Memory B cell (primary cell): ENCODE measurements at regions not wholly inside any gene's neighbourhood (a gene's known extent, or its start where the extent isn't known, plus 50 kb on each side); places are given as distances from the start of the nearest gene placed in this dataset.

Experiments
- ATAC-seq: fragments of 150-1000 bp; cut with Tn5 transposase; 2 replicates; pipeline ENCODE4 v1.10.0; 2021; ENCODE audit warnings: low read depth, mild to moderate bottlenecking, moderate library complexity
- DNase-seq, 2 donors: peaks; one replicate each; pipeline ENCODE4 v3.0.0; 2022; ENCODE audit warnings: low spot score in 2 of 2
- H3K27ac Mint-ChIP-seq: one replicate; pipeline ENCODE4 v1.8.0; 2022; ENCODE audit warnings: mild to moderate bottlenecking, moderate library complexity, mixed read lengths
- H3K27me3 Mint-ChIP-seq: one replicate; pipeline ENCODE4 v1.8.0; 2022; ENCODE audit warnings: mixed read lengths
- H3K36me3 Mint-ChIP-seq: one replicate; pipeline ENCODE4 v1.8.0; 2022; ENCODE audit warnings: mild to moderate bottlenecking, mixed read lengths
- H3K4me1 Mint-ChIP-seq: one replicate; pipeline ENCODE4 v1.8.0; 2022; ENCODE audit warnings: mixed read lengths
- H3K4me3 Mint-ChIP-seq: one replicate; pipeline ENCODE4 v1.8.0; 2022; ENCODE audit warnings: mild to moderate bottlenecking, moderate library complexity, mixed read lengths
- H3K9me3 Mint-ChIP-seq: one replicate; pipeline ENCODE4 v1.8.0; 2022; ENCODE audit warnings: mixed read lengths

DNA sequence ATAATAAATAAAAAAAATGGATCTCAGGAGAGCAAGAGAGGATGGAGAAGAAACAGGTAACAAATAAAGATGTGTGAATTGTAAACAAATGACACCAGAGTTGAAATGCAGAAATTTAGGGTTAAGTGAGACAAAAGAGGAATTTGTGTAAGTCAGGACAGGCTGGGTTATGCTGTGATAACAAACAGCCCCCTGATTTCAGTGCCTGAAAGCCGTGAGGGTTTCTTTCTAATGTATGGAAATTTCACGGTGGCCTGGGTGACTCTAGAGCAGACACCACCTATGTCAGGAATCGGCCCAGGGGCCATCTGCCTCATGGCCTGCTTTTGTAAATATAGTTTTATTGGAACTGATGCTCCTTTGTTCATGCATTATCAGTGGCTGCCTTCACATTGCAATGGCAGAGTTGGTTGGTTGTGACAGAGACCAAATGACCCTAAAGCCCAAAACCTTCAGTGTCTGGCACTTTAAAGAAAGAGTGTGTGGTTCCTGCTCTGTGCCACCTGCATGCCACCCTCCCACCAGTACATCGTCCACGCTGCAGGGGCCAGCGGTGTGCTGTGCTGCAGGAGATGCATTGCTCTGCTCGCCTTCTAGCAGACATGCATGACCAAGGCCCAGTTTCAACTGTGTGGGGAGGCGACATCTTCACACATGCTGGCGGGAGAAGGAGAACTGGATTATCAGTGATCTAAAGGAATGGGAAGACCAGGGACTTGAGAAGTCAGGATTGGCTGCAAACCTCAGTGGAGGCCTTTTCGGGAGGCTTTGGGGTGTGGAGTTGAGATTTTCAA is 221.2 kb upstream of the APCDD1 start:
- no peak for ATAC-seq
- no peak for DNase-seq
- Mint-ChIP-seq H3K27ac (no peak overlapping the region), H3K9me3 (peaks cover 2% of the 10 kb centered on the region), H3K27me3 (peaks cover 3% of the 10 kb centered on the region), H3K36me3 (peaks cover 2% of the 10 kb centered on the region), H3K4me1 (no peaks in the 10 kb centered on the region), H3K4me3 (no peak overlapping the region)

DNA sequence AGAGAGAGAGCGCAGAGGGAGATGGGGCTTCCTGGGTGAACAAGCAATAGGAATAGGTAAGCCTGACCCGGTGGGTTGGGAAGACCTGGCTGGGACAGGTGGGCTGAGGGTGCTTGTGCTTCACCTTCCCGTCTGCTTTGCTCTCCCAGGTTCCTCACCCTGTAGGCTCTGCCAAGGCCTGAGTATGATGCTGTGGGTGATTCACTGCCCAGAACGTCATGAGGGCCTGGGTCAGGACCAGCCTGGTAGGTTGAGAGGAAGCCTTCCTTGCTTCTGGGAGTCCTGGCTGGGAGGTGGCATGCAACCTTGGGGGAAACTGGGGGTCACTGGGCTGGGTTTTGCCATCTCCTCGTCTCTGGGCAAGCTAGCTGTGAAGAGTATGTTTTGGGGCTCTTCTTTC is 220.2 kb upstream of the APCDD1 start:
- H3K27me3 Mint-ChIP-seq: peaks cover 3% of the 10 kb centered on the region
- no peak for ATAC-seq
- no peak for DNase-seq
- no peak overlapping the region for H3K4me3 Mint-ChIP-seq
- peaks cover 2% of the 10 kb centered on the region for H3K9me3 Mint-ChIP-seq
- H3K36me3 Mint-ChIP-seq: peaks cover 2% of the 10 kb centered on the region
- no peaks in the 10 kb centered on the region for H3K4me1 Mint-ChIP-seq
- H3K27ac Mint-ChIP-seq: no peak overlapping the region

DNA sequence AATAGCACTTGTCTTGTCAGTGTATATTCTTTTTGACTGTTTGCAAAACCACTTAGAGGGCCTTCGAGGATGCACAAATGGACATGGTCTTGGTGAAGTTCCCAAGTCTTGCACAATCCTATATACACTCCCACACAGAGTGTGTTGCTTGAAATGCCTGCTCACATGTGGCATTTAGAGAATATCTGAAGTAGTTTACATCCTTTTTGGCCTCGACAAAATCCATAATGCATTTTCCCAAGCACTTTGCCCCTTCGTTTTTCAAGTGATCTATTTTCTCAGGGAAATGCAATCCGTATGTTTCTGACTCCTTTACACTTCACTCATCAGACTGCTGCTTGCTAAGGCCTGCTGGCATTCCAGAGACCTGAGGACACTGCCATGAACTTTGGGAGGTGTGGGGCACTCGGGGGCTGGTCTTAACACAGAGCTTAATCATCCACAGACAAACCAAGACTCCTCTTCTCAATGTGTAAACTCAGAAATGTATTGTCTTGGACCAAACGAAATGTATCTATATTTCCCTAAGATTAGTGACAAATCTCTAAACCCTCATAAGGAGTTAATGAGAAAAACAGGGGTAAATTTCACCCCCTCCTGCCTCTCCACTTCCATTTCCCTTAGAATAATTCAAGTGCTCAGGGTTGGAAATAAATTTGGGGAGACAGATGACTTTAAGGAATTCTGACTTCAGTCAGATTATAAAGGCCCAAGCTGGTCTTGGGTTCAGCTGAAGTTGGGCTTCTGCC is 219.3 kb upstream of the APCDD1 start:
- DNase-seq: no peak
- peaks cover 2% of the 10 kb centered on the region for H3K36me3 Mint-ChIP-seq
- H3K4me3 Mint-ChIP-seq: no peak overlapping the region

DNA sequence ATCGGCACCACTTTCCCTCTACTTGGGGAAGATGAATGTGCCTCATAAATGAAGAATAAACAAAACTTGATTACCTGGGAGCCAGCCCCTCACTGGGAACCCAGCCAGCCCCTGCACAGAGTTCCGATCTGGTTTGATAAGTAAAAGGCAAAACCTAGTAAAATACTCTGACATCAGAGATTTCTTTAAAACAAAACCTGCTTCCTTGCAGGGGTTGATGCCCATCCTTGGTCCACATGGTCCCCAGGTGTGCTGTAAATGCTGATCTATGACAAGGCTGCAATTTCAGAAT is 218.8 kb upstream of the APCDD1 start:
- ATAC-seq (no peak), DNase-seq (no peak)
- Mint-ChIP-seq H3K4me1 (no peaks in the 10 kb centered on the region), H3K4me3 (no peak overlapping the region), H3K27ac (no peak overlapping the region), H3K27me3 (peaks cover 3% of the 10 kb centered on the region), H3K9me3 (peaks cover 2% of the 10 kb centered on the region), H3K36me3 (peaks cover 2% of the 10 kb centered on the region)

More for the DNA sequence above, 219.3 kb upstream of the APCDD1 start:
- Mint-ChIP-seq H3K27me3 (peaks cover 3% of the 10 kb centered on the region), H3K9me3 (peaks cover 2% of the 10 kb centered on the region), H3K27ac (no peak overlapping the region), H3K4me1 (no peaks in the 10 kb centered on the region)
- no peak for ATAC-seq

DNA sequence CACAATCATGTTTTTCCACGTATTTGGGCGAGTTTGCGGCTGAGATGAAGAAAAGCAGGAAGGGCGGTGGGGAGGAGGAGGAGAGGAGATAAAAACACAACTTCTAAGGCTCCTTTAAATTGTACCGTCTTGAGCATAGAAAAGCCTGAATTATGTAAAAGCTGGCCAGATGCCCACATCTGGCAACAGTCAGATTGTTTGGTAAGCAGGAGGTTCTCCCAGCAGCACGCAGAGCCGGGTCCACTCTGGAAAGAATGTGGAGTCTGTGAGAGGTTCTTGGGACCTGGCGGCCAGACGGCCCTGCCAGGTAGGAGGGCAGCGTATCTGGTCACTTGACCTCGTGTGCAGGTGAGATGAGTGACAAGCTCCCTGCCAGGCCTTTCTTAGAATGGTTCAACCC is 215.3 kb upstream of the APCDD1 start:
- ATAC-seq (no peak), DNase-seq (no peak)
- Mint-ChIP-seq H3K27me3 (no peaks in the 10 kb centered on the region), H3K27ac (no peak overlapping the region), H3K4me1 (no peaks in the 10 kb centered on the region), H3K9me3 (no peaks in the 10 kb centered on the region), H3K4me3 (no peak overlapping the region), H3K36me3 (no peaks in the 10 kb centered on the region)

DNA sequence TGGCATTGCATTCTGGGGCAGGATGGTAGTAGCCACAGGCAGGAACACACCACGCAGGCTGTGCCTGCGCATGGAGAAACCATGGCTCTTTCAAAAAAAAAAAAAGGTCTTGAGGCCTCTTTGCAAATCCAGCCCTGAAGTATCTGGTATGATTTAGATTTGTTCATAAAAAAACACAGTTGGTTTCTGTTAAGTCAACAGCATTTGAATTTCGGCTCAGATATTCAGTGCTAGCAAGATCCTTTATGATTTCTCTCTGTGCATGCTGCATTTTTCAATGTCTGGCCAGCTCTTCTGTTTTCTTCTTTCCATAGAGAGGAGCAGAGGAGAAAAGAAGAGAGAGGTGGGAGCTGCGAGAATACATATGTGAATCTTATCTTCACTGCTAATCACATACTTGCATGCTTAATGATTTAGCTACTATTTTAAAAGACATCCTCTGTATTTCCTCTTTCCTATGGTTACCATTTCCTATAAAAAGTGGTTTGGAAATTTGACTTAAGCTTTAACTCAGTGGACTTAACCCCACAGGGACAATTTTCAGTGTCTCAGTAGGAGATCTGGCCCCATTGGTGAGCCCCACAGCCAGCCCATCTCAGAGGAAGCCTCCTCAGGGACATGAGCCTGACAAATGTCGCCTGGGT is 214.3 kb upstream of the APCDD1 start:
- no peaks in the 10 kb centered on the region for H3K27me3 Mint-ChIP-seq
- no peak for ATAC-seq
- no peaks in the 10 kb centered on the region for H3K36me3 Mint-ChIP-seq
- no peaks in the 10 kb centered on the region for H3K9me3 Mint-ChIP-seq
- no peak overlapping the region for H3K27ac Mint-ChIP-seq
- H3K4me1 Mint-ChIP-seq: no peaks in the 10 kb centered on the region
- no peak for DNase-seq
- H3K4me3 Mint-ChIP-seq: no peak overlapping the region

DNA sequence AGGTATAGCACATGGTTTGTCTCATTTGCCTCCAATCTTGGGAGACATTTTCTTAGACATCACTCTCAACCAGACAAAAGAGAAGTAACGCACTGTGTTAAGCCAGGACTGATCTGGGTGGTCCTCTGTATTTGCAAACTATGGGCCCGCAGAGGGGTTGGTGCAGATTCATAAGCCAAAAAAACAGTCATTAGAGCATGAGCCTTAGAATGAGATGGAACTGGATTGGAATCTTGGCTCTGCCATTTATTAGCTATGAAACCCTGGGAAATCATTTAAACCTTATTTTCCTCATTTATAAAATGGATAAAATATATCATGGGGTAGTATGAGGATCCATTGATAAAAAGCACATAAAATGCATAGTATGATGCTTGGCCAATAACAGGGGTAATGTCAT is 213.5 kb upstream of the APCDD1 start:
- no peak overlapping the region for H3K27ac Mint-ChIP-seq
- no peak for DNase-seq
- H3K27me3 Mint-ChIP-seq: no peaks in the 10 kb centered on the region
- no peak for ATAC-seq
- H3K4me1 Mint-ChIP-seq: no peaks in the 10 kb centered on the region
- H3K9me3 Mint-ChIP-seq: no peaks in the 10 kb centered on the region
- no peaks in the 10 kb centered on the region for H3K36me3 Mint-ChIP-seq
- no peak overlapping the region for H3K4me3 Mint-ChIP-seq

DNA sequence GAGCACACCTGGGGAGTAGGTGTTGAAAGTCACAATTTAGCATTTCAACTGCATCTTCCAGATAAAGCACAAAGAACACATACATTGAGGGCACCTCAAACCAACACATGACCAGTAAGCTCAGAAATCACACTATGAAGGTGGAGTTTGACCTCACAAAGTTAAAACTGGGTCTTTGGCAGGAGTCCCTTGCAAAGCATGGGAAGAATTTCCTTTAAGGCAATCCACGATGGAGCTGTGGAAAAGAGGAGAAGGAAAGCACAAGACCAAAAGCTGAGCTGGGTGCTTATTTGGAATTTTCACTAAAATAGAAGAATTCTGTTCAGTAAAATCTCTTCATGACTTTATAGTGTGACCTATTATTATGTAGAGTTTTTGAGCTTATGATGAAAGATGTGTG is 212.9 kb upstream of the APCDD1 start:
- Mint-ChIP-seq H3K27ac (no peak overlapping the region), H3K9me3 (no peaks in the 10 kb centered on the region), H3K4me1 (no peaks in the 10 kb centered on the region), H3K36me3 (no peaks in the 10 kb centered on the region), H3K4me3 (no peak overlapping the region), H3K27me3 (no peaks in the 10 kb centered on the region)
- ATAC-seq (no peak), DNase-seq (no peak)

DNA sequence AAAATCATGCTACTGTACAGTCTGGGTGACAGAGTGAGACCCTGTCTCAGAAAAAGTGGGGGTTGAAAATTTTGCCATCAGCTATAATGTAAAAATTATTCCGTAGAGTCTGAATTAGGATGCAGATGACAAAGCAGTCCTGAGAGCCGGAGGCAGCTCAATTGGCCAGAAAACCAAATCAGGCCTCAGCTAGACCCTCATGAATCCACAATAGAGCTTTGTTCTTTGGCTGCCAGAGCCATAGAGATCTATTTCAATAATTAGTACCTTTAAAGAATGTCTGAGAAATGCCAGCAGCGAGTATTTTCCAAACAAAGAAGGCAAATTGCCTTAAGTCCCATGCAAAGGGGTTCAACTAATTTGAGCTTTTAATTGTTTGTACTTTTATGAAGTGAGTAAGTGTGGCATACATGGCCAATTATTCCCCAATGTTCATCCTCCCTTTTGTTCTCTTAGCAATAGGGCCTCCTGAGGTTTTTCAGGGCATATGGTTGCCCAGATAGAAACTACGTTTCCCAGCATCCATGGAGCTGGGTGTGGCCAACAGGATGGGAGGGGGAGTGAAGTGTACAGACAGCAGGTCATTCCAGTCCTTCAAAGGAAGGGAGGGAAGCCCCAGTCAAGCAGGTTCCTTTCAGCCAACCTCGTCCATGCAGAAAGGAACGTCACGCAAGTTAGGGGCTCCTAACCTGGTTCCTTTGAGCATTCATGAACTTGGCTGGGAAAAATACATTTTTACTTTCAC is 211.3 kb upstream of the APCDD1 start:
- ATAC-seq (no peak), DNase-seq (no peak)
- H3K27me3 Mint-ChIP-seq: no peaks in the 10 kb centered on the region
- no peak overlapping the region for H3K27ac Mint-ChIP-seq
- no peaks in the 10 kb centered on the region for H3K4me1 Mint-ChIP-seq
- no peaks in the 10 kb centered on the region for H3K9me3 Mint-ChIP-seq
- no peak overlapping the region for H3K4me3 Mint-ChIP-seq
- no peaks in the 10 kb centered on the region for H3K36me3 Mint-ChIP-seq

DNA sequence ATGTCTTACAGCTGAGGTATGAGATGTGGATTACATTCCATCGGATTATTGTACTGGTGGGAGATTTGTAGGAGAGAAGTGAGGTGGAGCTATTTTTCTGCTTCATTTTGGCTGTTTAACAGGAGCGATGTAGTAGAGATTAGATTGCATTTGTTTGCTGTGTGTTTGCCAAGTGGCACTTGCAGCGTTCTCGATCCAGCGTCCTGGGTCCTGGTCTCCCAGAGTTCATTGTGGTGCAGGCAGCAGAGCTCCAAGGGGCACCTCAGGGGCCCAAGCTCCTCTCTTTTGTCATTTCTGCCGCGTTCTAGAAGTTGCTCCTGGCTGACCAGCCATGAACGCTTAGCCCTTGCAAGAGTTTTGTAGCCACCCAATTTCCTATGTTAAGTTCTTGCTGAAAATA is 210.1 kb upstream of the APCDD1 start:
- Mint-ChIP-seq H3K4me3 (no peak overlapping the region), H3K27ac (no peak overlapping the region), H3K27me3 (no peaks in the 10 kb centered on the region), H3K36me3 (no peaks in the 10 kb centered on the region), H3K9me3 (no peaks in the 10 kb centered on the region), H3K4me1 (no peaks in the 10 kb centered on the region)
- no peak for DNase-seq
- ATAC-seq: no peak

DNA sequence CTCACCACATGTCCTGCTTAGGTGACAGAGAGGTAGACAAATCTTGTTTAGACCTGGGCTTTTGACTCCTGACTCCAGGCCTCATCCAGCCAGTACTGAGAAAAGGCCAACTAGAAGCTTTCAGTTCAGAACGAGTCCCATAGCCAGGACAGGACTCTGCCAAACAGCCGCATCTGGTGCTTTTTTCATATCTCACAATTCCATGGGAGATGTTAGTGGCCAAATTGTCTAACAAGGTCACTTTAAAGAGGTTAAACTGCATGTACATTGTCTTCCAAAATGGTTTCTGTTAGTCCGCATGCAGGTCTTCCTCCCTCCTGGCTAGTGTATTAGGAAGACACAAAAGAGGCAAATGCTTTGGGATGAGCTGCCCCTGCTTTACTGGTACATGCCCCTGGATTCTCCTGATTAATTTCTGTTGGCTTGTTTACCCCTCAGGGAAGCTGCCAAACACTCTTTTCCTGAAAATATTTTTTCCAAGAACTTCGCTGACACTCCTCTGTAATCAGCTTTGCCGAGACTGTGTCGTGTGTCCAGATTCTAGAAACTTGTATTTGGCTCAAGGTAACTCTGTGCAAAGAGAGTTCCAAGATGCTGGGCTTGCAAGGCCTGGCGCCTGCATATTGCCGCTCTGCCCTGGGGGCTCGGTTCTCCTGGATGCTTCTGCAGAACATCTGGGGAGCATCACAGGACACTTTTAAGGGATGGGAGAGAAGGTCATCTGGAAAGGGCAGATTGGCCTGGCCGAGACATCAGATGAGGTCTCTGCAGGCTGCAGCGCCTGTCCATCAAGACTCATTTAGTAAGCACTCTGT is 209.2 kb upstream of the APCDD1 start:
- no peaks in the 10 kb centered on the region for H3K4me1 Mint-ChIP-seq
- ATAC-seq: no peak
- H3K27me3 Mint-ChIP-seq: no peaks in the 10 kb centered on the region
- no peak overlapping the region for H3K27ac Mint-ChIP-seq
- no peaks in the 10 kb centered on the region for H3K9me3 Mint-ChIP-seq
- H3K4me3 Mint-ChIP-seq: no peak overlapping the region
- no peaks in the 10 kb centered on the region for H3K36me3 Mint-ChIP-seq
- no peak for DNase-seq

DNA sequence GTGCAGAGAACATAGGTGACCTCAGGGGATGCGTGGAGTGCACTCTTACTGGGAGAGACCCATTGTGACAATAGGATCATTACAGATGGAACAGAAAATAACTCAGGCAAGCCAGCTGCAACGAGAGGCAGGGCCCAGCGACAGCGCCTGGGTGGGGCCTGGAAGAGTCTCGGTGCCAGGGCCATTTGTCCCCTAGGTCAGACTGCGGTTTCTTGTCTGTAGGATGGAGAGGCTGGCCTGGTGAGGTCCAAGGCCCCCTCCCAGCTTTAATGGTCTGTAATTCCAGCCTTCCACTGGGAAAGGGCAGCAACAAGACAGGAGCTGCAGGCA is 208.6 kb upstream of the APCDD1 start:
- H3K27ac Mint-ChIP-seq: no peak overlapping the region
- no peak overlapping the region for H3K4me3 Mint-ChIP-seq
- DNase-seq (no peak), ATAC-seq (no peak)
- no peaks in the 10 kb centered on the region for H3K36me3 Mint-ChIP-seq
- no peaks in the 10 kb centered on the region for H3K4me1 Mint-ChIP-seq
- H3K27me3 Mint-ChIP-seq: no peaks in the 10 kb centered on the region
- no peaks in the 10 kb centered on the region for H3K9me3 Mint-ChIP-seq

DNA sequence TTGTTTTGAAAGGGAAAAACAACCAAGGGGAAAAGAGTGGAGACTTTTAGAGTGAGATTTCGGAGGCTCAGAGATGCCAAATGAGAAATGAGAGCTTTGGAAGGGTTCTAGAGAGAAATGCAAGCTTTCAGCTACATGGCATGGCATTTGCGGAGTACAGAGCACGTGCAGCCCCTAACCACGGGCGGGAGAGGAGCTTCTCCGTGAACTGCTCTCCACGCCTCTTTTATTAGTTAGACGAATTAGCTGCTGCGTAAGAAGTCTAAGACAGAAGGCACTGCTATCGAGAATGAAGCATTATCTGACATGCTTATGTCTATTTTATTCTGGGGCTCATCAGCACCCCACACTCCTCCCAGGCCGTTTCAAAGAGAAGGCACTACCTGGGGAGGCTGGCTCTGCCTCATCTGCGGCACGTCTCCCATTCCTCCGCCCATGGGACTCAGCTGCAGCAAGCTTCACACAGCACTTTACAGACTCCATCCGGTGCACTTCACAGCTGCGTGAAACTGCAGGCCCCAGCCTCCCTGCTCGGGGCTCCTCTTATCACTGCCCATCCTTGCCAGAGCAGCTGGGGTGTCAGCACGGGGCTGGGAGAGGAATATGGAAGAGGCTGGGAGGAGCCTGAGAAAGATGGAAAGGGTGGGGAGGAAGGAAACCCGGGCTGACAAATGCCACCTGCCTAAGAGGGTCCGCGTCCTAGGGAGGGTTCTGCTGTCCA is 207.3 kb upstream of the APCDD1 start:
- no peak overlapping the region for H3K27ac Mint-ChIP-seq
- ATAC-seq: no peak
- H3K4me3 Mint-ChIP-seq: no peak overlapping the region
- no peaks in the 10 kb centered on the region for H3K9me3 Mint-ChIP-seq
- no peaks in the 10 kb centered on the region for H3K36me3 Mint-ChIP-seq
- DNase-seq: no peak
- no peaks in the 10 kb centered on the region for H3K27me3 Mint-ChIP-seq
- H3K4me1 Mint-ChIP-seq: no peaks in the 10 kb centered on the region
